Activated CD4-positive, alpha-beta T cell treated with anti-CD3 and anti-CD28 coated beads, Interleukin-2, Interleukin-4, amounts not matched to agents 100 ng/mL and 50 ng/mL, durations not matched to agents 16 hours and 8 hours (primary cell): ENCODE measurements at regions not wholly inside any gene's neighbourhood (a gene's known extent, or its start where the extent isn't known, plus 50 kb on each side); places are given as distances from the start of the nearest gene placed in this dataset.
A peak's percentile ranks its signal among the peaks of the same experiment; 100 is the strongest.

ENCODE experiments used
- DNase-seq: peaks from one replicate; pipeline ENCODE4 v3.0.0-alpha.2; 2020; ENCODE audit warnings: low spot score

DNA sequence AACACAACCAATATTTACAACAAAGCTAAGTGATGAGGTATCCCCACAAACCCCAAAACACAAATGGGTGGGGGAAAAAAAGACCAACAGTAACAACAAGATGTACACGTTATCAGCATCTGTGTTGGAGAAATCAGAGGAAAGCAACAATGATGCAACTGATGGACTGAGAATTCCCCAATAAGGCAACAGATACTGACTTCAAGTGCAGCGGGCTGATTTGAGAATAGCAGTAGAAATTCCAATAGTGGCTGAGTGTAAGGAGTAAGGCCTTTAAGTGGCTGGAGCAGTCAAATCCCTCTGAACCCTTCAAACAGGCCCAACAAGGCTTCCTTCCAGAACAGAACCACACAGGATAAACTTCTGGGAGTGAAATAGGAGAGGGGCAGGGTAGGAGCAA lies 97.6 kb downstream of the TM2D1 start:
- DNase-seq, result no peak

DNA sequence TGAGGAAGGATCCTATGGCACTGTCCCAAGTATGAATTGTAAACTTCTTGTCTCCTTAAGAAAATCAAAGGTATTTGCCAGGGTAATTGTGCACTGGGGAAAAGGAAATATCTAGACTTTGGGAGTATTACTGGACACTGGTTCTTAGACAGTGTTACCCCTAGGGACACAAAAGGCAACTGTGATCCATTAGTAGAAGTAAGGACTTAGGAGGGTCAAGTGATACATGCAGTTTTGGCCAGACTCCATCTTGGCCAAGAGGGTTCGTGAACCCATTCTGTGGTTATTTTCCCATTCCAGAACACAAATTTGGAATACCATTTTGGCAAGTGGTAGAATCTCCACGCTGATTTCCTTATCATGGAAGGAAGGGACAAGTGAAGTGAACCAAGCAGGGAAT lies 98.1 kb downstream of the TM2D1 start:
- DNase-seq, result no peak

DNA sequence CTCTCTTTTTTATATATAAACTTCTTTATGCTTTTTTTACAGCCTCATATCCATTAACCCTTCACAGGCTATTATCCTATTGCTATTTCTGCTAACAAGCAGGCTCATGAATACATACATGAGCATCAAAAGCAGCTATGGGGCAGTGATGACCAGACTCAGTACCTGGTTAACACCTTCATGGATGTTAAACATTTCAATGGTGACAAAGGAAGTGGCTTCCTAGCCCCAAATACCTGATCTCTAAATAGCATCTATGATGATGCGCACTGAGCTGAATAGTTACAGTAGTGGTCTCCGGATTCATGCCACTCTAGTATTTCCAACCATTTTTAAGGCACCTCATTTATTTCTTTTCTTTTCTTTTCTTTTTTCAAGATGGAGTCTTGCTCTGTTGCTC lies 101.1 kb downstream of the TM2D1 start:
- DNase-seq, result no peak

DNA sequence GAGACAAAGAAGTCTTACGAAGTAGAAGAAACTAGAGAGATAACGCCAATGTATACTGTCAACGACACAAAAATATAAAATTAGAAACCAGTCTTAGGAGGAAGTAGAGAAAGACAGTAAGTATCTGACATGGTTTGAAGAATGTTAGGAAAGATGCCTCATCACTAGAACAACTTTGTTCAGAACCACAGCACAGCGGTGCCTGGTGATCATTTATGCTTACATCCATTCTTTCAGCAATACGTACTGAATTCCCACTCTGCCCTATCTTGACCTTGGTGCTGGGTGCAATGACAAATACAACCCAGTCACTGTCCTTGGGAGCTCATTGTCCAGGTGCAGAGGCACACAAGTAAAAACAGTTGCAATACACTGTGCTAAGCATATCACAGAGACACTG lies 104.4 kb downstream of the TM2D1 start:
- no peak for DNase-seq

DNA sequence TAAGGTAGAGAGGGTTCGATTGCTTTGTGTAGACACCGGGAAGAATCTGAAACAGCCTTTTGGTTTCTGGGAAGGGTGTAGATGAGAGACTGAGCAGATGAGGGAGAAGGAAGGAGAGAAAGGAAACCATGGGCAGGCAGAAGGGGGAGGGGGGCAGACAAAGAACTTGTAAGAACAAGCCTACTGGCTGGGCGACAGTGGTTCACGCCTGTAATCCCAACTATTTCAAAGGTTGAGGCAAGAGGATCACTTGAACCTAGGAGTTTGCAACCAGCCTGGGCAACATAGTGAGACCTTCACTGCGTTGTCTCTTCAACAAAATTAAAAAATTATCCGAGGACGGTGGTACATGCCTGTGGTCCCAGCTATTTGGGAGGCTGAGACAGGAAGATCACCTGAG lies 106.2 kb downstream of the TM2D1 start:
- DNase-seq, result no peak

DNA sequence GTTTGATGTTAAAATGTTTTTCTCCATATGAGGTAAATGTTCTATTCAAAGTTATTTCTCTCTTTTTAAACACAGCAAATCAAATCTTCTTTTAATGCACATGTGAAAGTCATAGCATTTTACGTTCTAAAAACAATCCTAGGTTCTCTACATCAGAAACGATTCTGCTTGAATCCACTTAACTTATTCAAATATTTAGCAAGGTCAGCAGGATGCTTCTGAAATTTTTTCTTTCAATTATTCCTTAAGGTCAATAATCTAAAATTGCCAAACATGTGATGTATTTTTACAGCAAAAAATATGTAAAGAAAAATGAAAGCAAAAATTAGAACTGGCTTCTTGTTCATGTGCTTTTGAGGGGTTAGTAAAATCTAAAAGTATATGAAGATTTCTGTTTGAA lies 106.7 kb downstream of the TM2D1 start:
- DNase-seq, result no peak

DNA sequence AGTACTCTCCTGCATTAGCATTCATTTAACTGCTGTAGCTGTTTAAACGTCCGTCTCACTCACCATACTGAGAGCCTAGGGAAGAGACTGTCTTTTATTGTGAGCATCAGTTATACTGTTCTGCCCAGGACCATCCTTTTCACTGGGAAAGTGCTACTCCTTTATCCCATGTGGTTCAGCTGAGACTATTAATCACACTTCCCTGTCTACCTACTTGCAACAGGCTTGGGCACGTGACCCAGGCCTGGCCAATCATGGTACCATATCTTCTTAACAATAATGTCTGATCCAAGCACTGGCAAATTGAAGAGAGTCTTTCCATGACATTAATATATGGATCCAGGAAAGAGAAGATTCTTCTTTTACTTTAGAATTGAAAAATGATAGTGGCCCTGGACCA lies 108.1 kb downstream of the TM2D1 start:
- DNase-seq, result no peak

DNA sequence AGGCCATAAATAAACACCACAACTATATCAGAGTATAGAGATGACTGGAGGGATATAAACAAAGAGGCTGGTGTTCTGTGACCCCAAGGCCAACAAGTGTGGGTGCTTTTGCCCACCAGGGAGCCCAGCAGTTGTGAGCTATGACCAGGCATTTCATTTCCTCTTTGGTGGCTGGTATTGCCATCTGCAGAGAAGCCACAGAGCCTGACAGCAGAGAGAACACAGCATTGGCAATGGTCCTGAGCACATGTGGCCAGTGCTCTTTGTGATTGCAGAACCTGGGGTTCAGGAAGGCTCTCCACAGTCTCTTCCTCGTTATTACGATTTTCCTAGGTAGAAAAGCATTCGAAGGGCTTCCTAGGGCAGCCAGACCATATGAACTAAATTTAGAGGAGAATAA lies 112.3 kb downstream of the TM2D1 start:
- no peak for DNase-seq

DNA sequence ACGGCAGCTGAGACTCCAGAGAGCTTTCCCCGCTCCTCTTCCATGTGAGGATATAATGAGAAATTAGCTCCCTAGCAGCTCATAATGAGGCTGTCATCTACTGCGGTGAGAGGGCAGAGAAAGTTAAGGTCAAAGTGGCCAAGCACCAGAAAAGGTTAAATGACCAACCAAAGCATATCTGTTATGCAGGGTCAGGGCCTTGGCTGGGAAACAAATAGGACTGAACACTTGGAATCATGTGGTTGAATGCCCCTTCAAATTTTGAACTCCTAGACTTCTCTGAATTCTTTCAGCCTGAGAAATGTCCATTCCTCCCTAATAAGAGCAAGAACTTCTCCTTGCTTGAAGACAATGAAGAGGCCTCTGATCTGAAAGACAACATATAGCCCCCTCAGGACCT lies 115.9 kb downstream of the TM2D1 start:
- DNase-seq, result no peak

DNA sequence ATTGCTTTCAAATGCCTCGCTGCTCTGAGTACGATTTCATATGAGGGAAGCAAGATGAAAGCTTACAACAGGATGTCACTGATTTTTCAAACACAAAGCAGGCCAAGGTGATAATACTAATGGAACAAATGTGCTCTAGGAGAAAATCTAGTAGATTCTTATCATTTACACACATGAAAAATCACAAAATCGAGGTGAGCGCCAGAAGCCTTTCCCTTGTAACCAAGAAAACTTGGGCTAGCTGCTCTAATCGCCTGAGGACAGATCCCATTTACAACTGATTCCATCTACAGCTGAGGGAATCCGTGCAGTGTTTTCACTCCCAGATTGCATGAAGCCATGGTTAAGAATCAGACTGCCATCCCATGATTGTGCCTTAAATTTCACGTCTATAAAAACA lies 117.5 kb downstream of the TM2D1 start:
- DNase-seq, result no peak

DNA sequence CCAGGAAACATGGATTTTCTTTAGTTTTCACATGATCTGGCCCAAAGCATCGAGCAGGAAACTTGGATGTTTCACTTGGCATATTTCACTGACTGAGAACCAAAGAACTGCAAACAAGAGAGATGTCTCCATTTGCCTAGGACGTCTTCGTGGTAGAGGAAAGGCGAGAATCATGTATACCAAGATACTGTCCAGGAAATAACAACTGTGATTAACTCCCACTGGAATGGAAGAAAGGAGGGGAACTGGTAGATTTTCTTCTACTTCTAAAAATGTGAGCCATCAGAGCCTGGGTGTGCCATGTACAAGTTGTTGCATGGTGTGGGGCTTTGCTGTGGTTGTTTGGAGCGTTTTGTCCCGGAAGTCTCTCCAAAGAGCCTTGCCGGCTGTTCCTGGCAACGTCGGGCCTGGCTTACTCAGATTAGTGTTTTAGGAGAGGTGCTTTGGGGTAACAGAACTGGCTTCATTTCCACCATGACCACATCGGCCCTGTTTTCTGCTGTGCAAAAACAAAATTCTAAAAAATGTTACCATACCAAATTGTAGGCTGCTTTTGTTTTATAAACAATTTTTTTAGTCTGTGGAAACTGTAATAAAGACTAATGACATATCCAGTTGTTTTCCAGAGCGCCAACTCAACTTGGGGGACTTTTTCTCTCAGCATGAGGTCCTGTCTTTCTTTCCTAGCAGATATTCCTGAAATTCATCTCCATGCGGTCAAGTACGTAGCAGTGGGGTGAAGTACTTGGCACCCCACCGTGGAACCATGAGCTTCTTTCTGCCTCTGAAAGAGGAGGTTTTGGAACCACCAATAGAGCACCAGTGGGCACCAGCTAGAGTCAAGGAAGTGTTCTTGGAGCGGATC lies 118.3 kb downstream of the TM2D1 start:
- DNase-seq, result no peak

DNA sequence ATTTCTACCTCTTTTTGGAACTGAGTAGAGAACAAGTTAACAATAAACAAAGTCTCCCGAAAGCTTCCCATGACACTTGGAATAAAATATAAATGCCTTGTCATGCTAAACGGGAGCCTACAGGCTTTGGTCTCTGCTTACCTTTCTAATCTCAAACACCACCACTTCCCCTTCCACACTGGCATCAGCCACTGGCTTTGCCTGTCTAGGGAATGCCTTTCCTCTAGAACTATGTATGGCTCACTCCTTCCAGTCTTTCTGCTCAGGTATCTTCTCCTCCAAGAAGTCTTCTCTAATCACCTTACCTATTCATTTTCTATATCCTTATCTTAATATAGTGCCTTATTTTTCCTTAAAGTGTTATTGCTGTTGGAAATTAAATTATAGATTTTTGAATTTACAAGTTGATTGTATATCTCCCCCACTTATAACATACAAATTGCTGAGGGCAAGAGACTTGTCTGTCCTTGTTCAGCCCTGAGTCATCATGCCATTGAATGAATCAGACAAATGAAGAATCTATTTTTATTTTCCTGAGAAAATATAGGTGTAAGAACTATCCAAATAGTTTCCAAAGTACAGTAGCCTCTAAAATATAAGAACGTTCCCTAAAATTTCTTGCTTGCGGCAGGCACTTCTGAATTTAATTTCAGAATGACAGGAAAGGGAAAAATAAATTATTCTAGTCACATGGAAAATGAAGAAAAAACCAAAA lies 119.2 kb downstream of the TM2D1 start:
- no peak for DNase-seq

DNA sequence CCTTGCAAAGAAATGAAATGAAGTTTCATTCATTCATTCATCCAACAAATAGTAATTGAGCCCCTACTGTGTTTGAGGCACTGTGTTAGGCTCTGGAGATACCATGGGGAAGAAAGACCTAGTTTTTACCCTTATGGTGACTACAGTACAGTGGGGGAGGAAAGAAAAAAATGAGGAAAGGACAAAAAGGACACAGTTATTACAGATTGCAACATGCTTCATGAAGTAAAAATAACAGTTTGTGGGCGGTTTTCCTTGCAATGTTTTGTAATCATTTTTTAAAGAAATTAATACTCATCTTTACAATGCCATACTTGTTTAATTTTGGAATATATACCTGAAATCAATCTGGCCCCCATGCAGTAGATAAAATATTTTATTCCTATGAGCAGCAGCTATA lies 120.3 kb downstream of the TM2D1 start:
- no peak for DNase-seq

DNA sequence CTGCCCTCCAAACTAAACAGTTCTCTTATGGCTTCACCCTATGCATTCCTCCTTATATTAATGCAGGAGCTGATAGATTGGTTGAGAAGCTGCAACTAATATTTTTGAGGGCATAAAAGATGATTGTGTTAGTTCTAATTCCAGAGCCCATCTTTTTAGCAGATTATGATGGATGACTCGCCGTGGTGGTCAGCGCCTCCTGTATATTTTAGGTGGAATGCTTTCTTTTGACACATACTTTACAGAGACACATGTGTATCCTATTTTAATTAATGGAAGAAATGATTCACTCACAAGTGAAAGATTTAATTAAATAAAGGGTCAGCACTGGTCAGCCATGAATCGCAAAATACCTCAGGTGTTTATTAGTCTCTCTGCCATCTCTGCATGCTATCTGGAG lies 120.7 kb downstream of the TM2D1 start:
- DNase-seq, result no peak

DNA sequence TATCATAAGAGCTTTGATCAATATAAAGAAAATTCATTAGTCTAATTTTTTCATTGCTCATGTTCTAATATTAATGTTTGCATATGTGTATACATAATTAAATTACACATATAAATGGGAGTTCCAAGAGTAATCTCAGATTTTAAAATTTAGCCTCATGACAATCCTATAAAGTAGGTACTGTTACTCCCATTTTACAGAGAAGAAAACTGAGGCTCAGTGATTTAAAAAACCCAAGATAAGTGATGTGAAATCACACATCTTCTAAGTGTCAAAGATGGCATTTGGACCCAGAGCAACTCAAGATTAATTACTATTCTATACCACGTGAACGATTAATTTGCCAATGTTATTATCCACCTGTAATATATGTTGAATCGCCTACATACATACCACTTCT lies 122.3 kb downstream of the TM2D1 start:
- no peak for DNase-seq

DNA sequence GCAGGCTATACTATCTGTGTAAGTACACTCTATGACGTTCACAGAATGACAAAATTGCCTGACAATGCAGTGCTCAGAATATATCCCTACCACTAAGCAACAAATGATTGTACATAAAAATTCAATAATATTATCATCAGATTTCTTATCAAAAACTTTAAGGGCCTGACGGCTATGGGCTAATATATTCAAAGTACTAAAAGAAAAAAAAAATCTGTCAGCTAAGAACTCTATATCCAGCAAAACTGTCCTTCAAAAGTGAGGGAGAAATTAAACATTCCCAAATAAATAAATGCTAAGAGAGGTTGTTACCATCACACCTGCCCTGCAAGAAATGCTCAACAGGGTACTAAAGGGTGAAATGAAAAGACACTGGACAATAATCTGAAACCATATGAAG lies 127.3 kb downstream of the TM2D1 start:
- DNase-seq, result no peak

DNA sequence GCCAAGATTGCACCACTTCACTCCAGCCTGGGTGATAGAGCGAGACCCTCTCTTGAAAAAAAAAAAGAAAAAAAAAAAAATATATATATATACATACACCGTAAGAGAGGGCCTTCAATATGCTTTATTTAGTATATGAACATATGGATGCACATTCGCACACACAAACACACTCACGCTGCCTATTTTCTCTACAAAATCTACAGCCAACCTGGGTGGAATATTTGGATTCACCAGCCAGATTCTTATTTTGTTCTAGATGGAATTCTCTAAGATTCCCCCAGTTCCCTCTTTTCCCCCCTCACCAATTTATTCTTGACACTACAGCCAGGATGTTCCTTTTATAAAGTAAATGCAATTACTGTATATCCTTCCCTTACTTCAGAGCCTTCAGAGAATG lies 131.6 kb downstream of the TM2D1 start:
- no peak for DNase-seq

DNA sequence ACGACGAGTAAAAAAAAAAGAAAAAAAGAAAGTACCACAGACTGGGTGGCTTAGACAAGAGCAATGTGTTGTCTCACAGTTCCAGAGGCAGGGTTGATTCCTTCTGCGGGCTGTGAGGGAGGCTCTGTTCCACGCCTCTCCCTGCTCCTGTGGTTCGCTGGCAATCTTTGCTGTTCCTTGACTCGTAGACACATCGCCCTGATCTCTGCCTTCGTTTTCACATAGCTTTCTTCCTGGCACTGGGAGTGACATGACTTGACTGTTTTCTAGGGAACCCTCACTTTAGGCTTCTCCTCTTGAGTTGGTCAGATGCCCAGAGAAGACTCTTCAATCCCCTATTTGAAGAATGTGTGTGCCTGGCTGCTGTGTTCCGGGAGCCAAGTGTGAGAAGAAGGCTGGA lies 133.6 kb downstream of the TM2D1 start:
- no peak for DNase-seq

DNA sequence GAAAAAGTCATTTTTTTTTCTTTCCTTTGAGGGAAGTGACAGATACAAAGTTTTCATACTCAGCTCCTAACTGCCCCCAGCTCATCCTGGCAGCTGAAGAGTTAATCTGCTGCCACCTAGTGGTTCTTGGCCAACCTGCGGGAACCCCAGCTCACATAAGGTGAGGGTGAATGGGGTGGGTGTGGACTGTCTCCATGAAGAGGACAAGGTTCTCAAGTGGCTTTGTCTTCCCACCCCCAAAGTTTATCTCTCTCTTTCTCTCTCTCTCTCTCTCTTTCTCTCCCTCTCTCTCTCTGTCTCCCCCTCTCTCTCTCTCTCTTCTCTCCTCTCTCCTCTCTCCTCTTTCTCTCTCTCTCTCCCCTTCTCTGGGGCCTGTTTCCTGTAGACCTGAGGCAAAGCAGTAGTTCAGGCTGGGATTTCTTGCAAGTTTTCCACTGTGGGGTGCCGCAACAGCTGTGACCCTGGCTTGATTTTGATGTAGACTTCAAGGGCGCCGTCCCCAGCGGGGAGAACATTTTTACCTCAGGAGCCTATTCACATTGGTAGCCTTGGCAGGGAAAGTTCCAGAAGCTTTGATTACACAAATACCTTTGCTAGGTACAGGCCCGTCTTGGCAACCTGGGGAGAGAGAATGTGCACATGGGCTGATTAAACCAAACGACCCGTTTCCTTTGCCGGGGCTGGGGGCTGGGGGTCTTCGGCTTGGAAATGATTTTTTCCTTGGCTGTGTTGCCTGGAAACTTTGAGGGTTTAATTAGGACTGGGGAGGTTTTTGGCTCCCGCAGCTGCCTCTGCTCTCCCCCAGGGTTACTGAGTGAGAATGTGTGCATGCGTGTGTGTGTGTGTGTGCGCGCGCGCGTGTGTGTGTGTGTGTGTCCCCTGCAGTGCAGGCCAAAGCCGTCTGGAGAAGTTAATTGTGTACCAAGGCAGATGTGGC lies 135.9 kb downstream of the TM2D1 start:
- DNase-seq, result peak; percentile 73

DNA sequence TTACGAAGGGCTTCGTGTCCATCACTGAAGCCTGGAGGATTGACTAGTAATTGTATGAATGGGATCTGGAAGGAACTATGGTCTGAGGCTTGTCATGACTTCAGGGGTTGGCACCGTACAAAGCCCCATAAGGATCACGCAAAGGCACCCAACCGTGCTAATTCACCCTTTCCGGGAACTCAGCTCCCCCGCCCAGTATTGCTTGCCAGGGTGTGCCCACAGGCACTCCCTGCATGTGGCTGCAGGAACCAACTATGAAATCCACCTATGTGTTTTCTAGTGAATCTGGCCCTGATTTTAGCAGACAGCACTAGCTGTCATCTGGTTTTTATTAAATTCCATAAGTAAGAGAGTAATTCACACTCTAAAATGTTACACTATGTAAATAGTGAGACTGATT lies 139.2 kb downstream of the TM2D1 start:
- DNase-seq, result no peak

DNA sequence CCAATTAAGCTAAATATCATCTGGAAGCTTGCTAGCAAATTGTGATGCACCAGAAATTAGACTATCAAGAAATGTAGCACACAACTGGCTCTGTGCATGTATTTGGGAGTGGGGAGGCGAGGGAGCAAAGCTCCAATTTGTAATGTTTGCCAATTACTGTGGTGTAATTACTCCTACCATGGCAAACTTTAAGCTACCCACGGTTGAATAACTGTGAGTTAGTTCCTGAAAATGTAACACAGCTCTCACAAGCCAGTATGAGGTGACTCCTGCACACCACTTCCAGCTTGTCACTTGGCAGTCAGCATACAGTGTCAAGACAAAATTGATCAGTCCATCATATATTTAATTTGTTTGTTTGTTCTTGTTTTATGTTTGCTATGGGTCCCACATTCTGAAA lies 141.2 kb downstream of the TM2D1 start:
- DNase-seq, result no peak

DNA sequence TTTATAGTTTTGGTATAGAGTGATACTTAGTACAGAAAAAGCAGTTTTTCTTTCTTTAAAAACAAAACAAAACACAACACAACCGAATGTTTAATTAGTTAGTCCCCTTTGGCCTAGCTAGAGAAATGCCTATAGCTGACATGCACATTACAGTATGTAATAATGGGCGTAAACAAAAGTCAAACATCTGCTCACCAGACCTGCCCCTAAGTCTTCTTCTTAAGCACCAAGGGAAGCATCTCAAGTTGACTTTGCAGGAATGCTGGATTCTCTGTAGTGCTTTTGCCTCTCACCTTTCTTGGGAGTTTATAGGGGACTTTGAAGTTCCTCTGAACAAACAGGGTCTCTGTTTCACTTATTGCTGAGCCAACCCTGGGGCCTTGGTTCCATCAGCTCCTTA lies 143.7 kb downstream of the TM2D1 start:
- DNase-seq, result no peak

DNA sequence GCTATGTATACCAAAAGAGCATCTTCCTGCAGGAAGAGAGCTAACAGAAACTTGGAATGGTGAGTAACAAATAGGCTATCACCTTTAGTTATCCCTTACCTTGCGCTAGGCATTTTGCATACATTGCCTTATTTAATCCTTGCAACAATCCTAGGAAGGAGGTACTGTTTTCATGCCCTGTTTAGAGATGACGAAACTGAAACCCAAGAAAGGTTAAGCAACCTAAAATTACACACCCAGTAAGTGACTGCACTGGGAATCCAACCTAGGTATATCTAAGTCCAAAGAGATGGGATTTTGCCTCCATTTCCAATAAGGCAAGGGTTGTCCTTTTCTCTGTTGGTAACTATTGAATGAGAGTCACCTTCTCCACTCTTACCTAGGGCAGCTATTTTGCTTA lies 144.5 kb downstream of the TM2D1 start:
- DNase-seq, result no peak
